IMR-90 (cell line): ENCODE measurements at regions not wholly inside any gene's neighbourhood (a gene's known extent, or its start where the extent isn't known, plus 50 kb on each side); places are given as distances from the start of the nearest gene placed in this dataset.

Source experiments
- BHLHE40 ChIP-seq: fragments of 150-350 bp; IDR thresholded peaks from 2 replicates; pipeline ENCODE4 v1.6.1; 2016; ENCODE audit warnings: mild to moderate bottlenecking, low read depth, low read length
- CHD1 ChIP-seq: IDR thresholded peaks from 2 replicates; pipeline ENCODE4 v1.6.1; 2012; ENCODE audit warnings: low read depth, low read length, improper control_type of control experiment
- CTCF ChIP-seq: conservative IDR thresholded peaks from 2 replicates; pipeline ENCODE4 v1.5.1; 2012; ENCODE audit warnings: mild to moderate bottlenecking, low read depth, low read length, improper control_type of control experiment
- FOS ChIP-seq: fragments of 150-350 bp; IDR thresholded peaks from 2 replicates; pipeline ENCODE4 v1.6.1; 2016; ENCODE audit warnings: low read depth, low read length
- MXI1 ChIP-seq: IDR thresholded peaks from 2 replicates; pipeline ENCODE4 v1.6.1; 2012; ENCODE audit warnings: low read depth, mild to moderate bottlenecking, low read length, moderate library complexity, borderline replicate concordance
- NFE2L2 ChIP-seq: fragments of 150-350 bp; IDR thresholded peaks from 2 replicates; pipeline ENCODE4 v1.6.1; 2016; ENCODE audit warnings: low read depth, mild to moderate bottlenecking, low read length
- POLR2A ChIP-seq: IDR thresholded peaks from 2 replicates; pipeline ENCODE4 v1.6.1; 2012; ENCODE audit warnings: mild to moderate bottlenecking, low read depth, low read length
- RFX5 ChIP-seq: IDR thresholded peaks from 2 replicates; pipeline ENCODE4 v1.8.0; 2012; ENCODE audit warnings: low read depth, mild to moderate bottlenecking, low read length, moderate library complexity
- TF ChIP-seq, protein P1 (sequence below): fragments of 150-350 bp; IDR thresholded peaks from 2 replicates; pipeline ENCODE4 v1.6.1; 2017; ENCODE audit warnings: mild to moderate bottlenecking, antibody characterized with exemption, low read length, low read depth

DNA sequence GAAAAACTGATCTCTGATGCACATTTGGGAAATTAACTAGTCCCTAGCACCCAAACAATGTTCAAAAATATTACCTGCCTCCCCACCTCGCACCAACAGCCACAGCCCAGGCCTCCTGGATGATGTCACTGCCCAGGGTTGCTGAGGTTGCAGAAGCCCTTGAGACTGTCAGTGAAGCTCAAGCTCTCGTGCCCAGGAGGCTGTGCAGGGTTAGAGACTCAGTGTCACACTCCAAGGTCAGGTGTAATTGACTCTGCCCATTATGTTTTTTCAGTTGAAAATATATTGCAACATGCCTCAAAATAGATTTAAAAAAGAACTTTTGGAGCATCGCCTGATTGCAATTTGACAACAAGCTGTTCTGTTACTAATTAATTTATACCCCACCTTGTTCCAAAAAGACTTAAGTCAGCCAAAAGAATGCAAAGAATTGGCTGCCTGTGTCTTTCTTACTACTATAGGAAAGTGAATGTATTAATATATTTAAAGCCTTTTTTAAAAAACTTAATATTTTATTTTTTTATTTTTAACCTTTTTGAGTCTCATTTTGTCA is 72.3 kb downstream of the CMAS start:
- TF ChIP-seq CTCF, result no peak
- no peak for TF ChIP-seq CHD1
- no peak for TF ChIP-seq POLR2A
- TF ChIP-seq BHLHE40, result no peak
- no peak for TF ChIP-seq FOS
- no peak for TF ChIP-seq RFX5
- TF ChIP-seq MXI1, result no peak
- TF ChIP-seq, protein P1, sequence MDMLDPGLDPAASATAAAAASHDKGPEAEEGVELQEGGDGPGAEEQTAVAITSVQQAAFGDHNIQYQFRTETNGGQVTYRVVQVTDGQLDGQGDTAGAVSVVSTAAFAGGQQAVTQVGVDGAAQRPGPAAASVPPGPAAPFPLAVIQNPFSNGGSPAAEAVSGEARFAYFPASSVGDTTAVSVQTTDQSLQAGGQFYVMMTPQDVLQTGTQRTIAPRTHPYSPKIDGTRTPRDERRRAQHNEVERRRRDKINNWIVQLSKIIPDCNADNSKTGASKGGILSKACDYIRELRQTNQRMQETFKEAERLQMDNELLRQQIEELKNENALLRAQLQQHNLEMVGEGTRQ, result no peak
- TF ChIP-seq NFE2L2, result no peak
